A673 (cell line): ENCODE measurements at regions not wholly inside any gene's neighbourhood (a gene's known extent, or its start where the extent isn't known, plus 50 kb on each side); places are given as distances from the start of the nearest gene placed in this dataset.

ENCODE experiments used
- CTCF ChIP-seq: fragments of 300-800, 200-600 bp; sonication (generic); conservative IDR thresholded peaks from 2 replicates; pipeline ENCODE4 v1.5.1; 2017; ENCODE audit warnings: low read depth, mild to moderate bottlenecking, antibody characterized with exemption, low read length, moderate library complexity, mixed read lengths
- EZH2 ChIP-seq: fragments of 200-600 bp; sonication (generic); IDR thresholded peaks from 2 replicates; pipeline ENCODE4 v1.6.1; 2017; ENCODE audit warnings: borderline replicate concordance, low read depth, mild to moderate bottlenecking, mixed read lengths, antibody characterized with exemption, low read length; ENCODE audit not compliant: poor library complexity, severe bottlenecking

GRCh38 chr16:54546521-54546920, 259.9 kb upstream of the IRX3 start:
- no peak for TF ChIP-seq CTCF
- no peak for TF ChIP-seq EZH2
